ENCODE measurements at regions not wholly inside any gene's neighbourhood (a gene's known extent, or its start where the extent isn't known, plus 50 kb on each side); places are given as distances from the start of the nearest gene placed in this dataset.
"Not testable (repeated sequence)": the region's sequence is repeated elsewhere in the genome, so short reads cannot be mapped to it uniquely, and the experiment has no call there.

- Histone ChIP-seq H3K4me3 (ENCODE audit: low read length in 2 of 2) (no peak overlapping the region), H3K36me3 (ENCODE audit: control insufficient read depth in 1 of 2, insufficient read depth in 2 of 2, low read length in 1 of 2) (no peaks in the 10 kb centered on the region), H3K9me3 (ENCODE audit: control insufficient read depth, low read length) (no peaks in the 10 kb centered on the region), H3K4me1 (ENCODE audit: control insufficient read depth in 1 of 2, insufficient read depth in 2 of 2, low read length in 2 of 2) (peaks cover 0 to 5% of the 10 kb centered on the region in 2 donors), H3K27ac (ENCODE audit: low read depth in 1 of 2, low read length in 2 of 2) (no peak overlapping the region), H3K27me3 (ENCODE audit: control insufficient read depth in 1 of 2, insufficient read depth in 2 of 2, low read length in 1 of 2) (no peaks in the 10 kb centered on the region)
- DNase-seq = no peak
- intact Hi-C loops (cut with DNase I) = no loop called here
- no peak for ATAC-seq (ENCODE audit: low FRiP score)
- WGBS, 2 donors = 44 to 65% methylated on average over 4 of the region's 4 CpGs
Observed at GRCh38 chr15:67946701-67947100, 106.9 kb upstream of the RNU6-1 start.

GRCh38 chr15:67947254-67948039, 106.7 kb upstream of the PIAS1 start:
- no peaks in the 10 kb centered on the region for H3K27me3 ChIP-seq (ENCODE audit: control insufficient read depth in 1 of 2, insufficient read depth in 2 of 2, low read length in 1 of 2)
- intact Hi-C loops (cut with DNase I) = no loop called here
- H3K4me1 ChIP-seq (ENCODE audit: control insufficient read depth in 1 of 2, insufficient read depth in 2 of 2, low read length in 2 of 2) = peaks cover 0 to 5% of the 10 kb centered on the region in 2 donors
- DNase-seq (no peak), ATAC-seq (ENCODE audit: low FRiP score) (no peak)
- no peak overlapping the region for H3K27ac ChIP-seq (ENCODE audit: low read depth in 1 of 2, low read length in 2 of 2)
- WGBS, 2 donors = 81 to 89% methylated on average over 8 of the region's 8 CpGs
- no peaks in the 10 kb centered on the region for H3K36me3 ChIP-seq (ENCODE audit: control insufficient read depth in 1 of 2, insufficient read depth in 2 of 2, low read length in 1 of 2)
- no peaks in the 10 kb centered on the region for H3K9me3 ChIP-seq (ENCODE audit: control insufficient read depth, low read length)
- no peak overlapping the region for H3K4me3 ChIP-seq (ENCODE audit: low read length in 2 of 2)

- Histone ChIP-seq H3K4me1 (ENCODE audit: control insufficient read depth in 1 of 2, insufficient read depth in 2 of 2, low read length in 2 of 2) (peaks cover 0 to 5% of the 10 kb centered on the region in 2 donors), H3K36me3 (ENCODE audit: control insufficient read depth in 1 of 2, insufficient read depth in 2 of 2, low read length in 1 of 2) (no peaks in the 10 kb centered on the region), H3K9me3 (ENCODE audit: control insufficient read depth, low read length) (no peaks in the 10 kb centered on the region), H3K27me3 (ENCODE audit: control insufficient read depth in 1 of 2, insufficient read depth in 2 of 2, low read length in 1 of 2) (no peaks in the 10 kb centered on the region), H3K27ac (ENCODE audit: low read depth in 1 of 2, low read length in 2 of 2) (no peak overlapping the region), H3K4me3 (ENCODE audit: low read length in 2 of 2) (no peak overlapping the region)
- intact Hi-C loops (cut with DNase I) = no loop called here
- WGBS, 2 donors = 96 to 98% methylated on average over 2 of the region's 2 CpGs
- DNase-seq = no peak
- ATAC-seq (ENCODE audit: low FRiP score) = no peak
Observed at GRCh38 chr15:67948215-67948614, 105.9 kb upstream of the PIAS1 start.

- H3K4me3 ChIP-seq (ENCODE audit: low read length in 2 of 2); H3K27ac ChIP-seq (ENCODE audit: low read depth in 1 of 2, low read length in 2 of 2); H3K36me3 ChIP-seq (ENCODE audit: control insufficient read depth in 1 of 2, insufficient read depth in 2 of 2, low read length in 1 of 2); H3K27me3 ChIP-seq (ENCODE audit: control insufficient read depth in 1 of 2, insufficient read depth in 2 of 2, low read length in 1 of 2); H3K4me1 ChIP-seq (ENCODE audit: control insufficient read depth in 1 of 2, insufficient read depth in 2 of 2, low read length in 2 of 2); intact Hi-C loops (cut with DNase I); DNase-seq; H3K9me3 ChIP-seq (ENCODE audit: control insufficient read depth, low read length); ATAC-seq (ENCODE audit: low FRiP score): not testable (repeated sequence)
- 84 to 86% methylated on average over 3 of the region's 3 CpGs for WGBS, 2 donors
Observed at GRCh38 chr15:67951187-67951586, 102.9 kb upstream of the PIAS1 start.

GRCh38 chr15:67953299-67953698, 100.8 kb upstream of the PIAS1 start:
- DNase-seq (no peak), ATAC-seq (ENCODE audit: low FRiP score) (no peak)
- intact Hi-C loops (cut with DNase I) = no loop called here
- Histone ChIP-seq H3K9me3 (ENCODE audit: control insufficient read depth, low read length) (no peaks in the 10 kb centered on the region), H3K4me1 (ENCODE audit: control insufficient read depth in 1 of 2, insufficient read depth in 2 of 2, low read length in 2 of 2) (no peaks in the 10 kb centered on the region), H3K27ac (ENCODE audit: low read depth in 1 of 2, low read length in 2 of 2) (no peak overlapping the region), H3K36me3 (ENCODE audit: control insufficient read depth in 1 of 2, insufficient read depth in 2 of 2, low read length in 1 of 2) (no peaks in the 10 kb centered on the region), H3K27me3 (ENCODE audit: control insufficient read depth in 1 of 2, insufficient read depth in 2 of 2, low read length in 1 of 2) (no peaks in the 10 kb centered on the region), H3K4me3 (ENCODE audit: low read length in 2 of 2) (no peak overlapping the region)
- WGBS, 2 donors = 90 to 95% methylated on average over 2 of the region's 2 CpGs

GRCh38 chr15:67955252-67955651, 98.9 kb upstream of the PIAS1 start:
- no peak overlapping the region for H3K27ac ChIP-seq (ENCODE audit: low read depth in 1 of 2, low read length in 2 of 2)
- H3K27me3 ChIP-seq (ENCODE audit: control insufficient read depth in 1 of 2, insufficient read depth in 2 of 2, low read length in 1 of 2) = no peaks in the 10 kb centered on the region
- WGBS, 2 donors = 93 to 94% methylated on average over 6 of the region's 6 CpGs
- no peaks in the 10 kb centered on the region for H3K9me3 ChIP-seq (ENCODE audit: control insufficient read depth, low read length)
- DNase-seq = no peak
- intact Hi-C loops (cut with DNase I) = no loop called here
- H3K4me3 ChIP-seq (ENCODE audit: low read length in 2 of 2) = no peak overlapping the region
- H3K36me3 ChIP-seq (ENCODE audit: control insufficient read depth in 1 of 2, insufficient read depth in 2 of 2, low read length in 1 of 2) = no peaks in the 10 kb centered on the region
- no peak for ATAC-seq (ENCODE audit: low FRiP score)
- H3K4me1 ChIP-seq (ENCODE audit: control insufficient read depth in 1 of 2, insufficient read depth in 2 of 2, low read length in 2 of 2) = no peaks in the 10 kb centered on the region

- no peaks in the 10 kb centered on the region for H3K9me3 ChIP-seq (ENCODE audit: control insufficient read depth, low read length)
- WGBS, 2 donors = 43 to 91% methylated on average over 2 of the region's 2 CpGs
- no peaks in the 10 kb centered on the region for H3K36me3 ChIP-seq (ENCODE audit: control insufficient read depth in 1 of 2, insufficient read depth in 2 of 2, low read length in 1 of 2)
- no peak overlapping the region for H3K27ac ChIP-seq (ENCODE audit: low read depth in 1 of 2, low read length in 2 of 2)
- no peaks in the 10 kb centered on the region for H3K27me3 ChIP-seq (ENCODE audit: control insufficient read depth in 1 of 2, insufficient read depth in 2 of 2, low read length in 1 of 2)
- H3K4me3 ChIP-seq (ENCODE audit: low read length in 2 of 2) = no peak overlapping the region
- intact Hi-C loops (cut with DNase I) = no loop called here
- DNase-seq (no peak), ATAC-seq (ENCODE audit: low FRiP score) (no peak)
- no peaks in the 10 kb centered on the region for H3K4me1 ChIP-seq (ENCODE audit: control insufficient read depth in 1 of 2, insufficient read depth in 2 of 2, low read length in 2 of 2)
Observed at GRCh38 chr15:67957435-67958132, 96.5 kb upstream of the PIAS1 start.

GRCh38 chr15:67967871-67968431, 86.2 kb upstream of the PIAS1 start:
- H3K4me1 ChIP-seq (ENCODE audit: control insufficient read depth in 1 of 2, insufficient read depth in 2 of 2, low read length in 2 of 2) = no peaks in the 10 kb centered on the region
- intact Hi-C loops (cut with DNase I) = loop anchor here in 1 of 2 donors (5.0 kb wide), 2 partner anchors 51 to 84 kb away; partner anchors contain the start of gene PIAS1
- ATAC-seq (ENCODE audit: low FRiP score) = peak; percentile 94
- 3% methylated on average over 30 of the region's 30 CpGs for WGBS, 2 donors
- H3K27me3 ChIP-seq (ENCODE audit: control insufficient read depth in 1 of 2, insufficient read depth in 2 of 2, low read length in 1 of 2) = no peaks in the 10 kb centered on the region
- DNase-seq = peak; percentile 89 to 93
- H3K36me3 ChIP-seq (ENCODE audit: control insufficient read depth in 1 of 2, insufficient read depth in 2 of 2, low read length in 1 of 2) = no peaks in the 10 kb centered on the region
- H3K9me3 ChIP-seq (ENCODE audit: control insufficient read depth, low read length) = no peaks in the 10 kb centered on the region
- peak overlapping the region in 1 of 2 donors; percentile 23 for H3K4me3 ChIP-seq (ENCODE audit: low read length in 2 of 2)
- H3K27ac ChIP-seq (ENCODE audit: low read depth in 1 of 2, low read length in 2 of 2) = no peak overlapping the region

Data from aorta (tissue), 5 donors.